ENCODE measurements at regions not wholly inside any gene's neighbourhood (a gene's known extent, or its start where the extent isn't known, plus 50 kb on each side); places are given as distances from the start of the nearest gene placed in this dataset.

GRCh38 chr1:65049941-65050713 is 83.8 kb upstream of the JAK1 start:
- TF ChIP-seq, protein P1, sequence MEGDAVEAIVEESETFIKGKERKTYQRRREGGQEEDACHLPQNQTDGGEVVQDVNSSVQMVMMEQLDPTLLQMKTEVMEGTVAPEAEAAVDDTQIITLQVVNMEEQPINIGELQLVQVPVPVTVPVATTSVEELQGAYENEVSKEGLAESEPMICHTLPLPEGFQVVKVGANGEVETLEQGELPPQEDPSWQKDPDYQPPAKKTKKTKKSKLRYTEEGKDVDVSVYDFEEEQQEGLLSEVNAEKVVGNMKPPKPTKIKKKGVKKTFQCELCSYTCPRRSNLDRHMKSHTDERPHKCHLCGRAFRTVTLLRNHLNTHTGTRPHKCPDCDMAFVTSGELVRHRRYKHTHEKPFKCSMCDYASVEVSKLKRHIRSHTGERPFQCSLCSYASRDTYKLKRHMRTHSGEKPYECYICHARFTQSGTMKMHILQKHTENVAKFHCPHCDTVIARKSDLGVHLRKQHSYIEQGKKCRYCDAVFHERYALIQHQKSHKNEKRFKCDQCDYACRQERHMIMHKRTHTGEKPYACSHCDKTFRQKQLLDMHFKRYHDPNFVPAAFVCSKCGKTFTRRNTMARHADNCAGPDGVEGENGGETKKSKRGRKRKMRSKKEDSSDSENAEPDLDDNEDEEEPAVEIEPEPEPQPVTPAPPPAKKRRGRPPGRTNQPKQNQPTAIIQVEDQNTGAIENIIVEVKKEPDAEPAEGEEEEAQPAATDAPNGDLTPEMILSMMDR (conservative IDR thresholded peaks at IDR 0.05) = no peak
- TF ChIP-seq EZH2 (IDR thresholded peaks at IDR 0.05; ENCODE audit: low read depth) = no peak

All from PC-9 (cell line).